Ovary (tissue), 7 donors: ENCODE measurements at regions not wholly inside any gene's neighbourhood (a gene's known extent, or its start where the extent isn't known, plus 50 kb on each side); places are given as distances from the start of the nearest gene placed in this dataset.

Source experiments
- DNase-seq, 5 donors: peaks; one replicate each; pipeline ENCODE4 v3.0.0-alpha.2; 2019 to 2020
- H3K27ac ChIP-seq, 2 donors: fragments of 200-600 bp; one replicate each; pipeline versions ENCODE4 v1.5.1 to v1.8.0; 2019 to 2022
- H3K27me3 ChIP-seq: fragments of 200-600 bp; one replicate; pipeline ENCODE4 v1.8.0; 2022
- H3K36me3 ChIP-seq: fragments of 200-600 bp; sonication (generic); one replicate; pipeline ENCODE4 v1.5.1; 2019
- H3K4me1 ChIP-seq: one replicate; pipeline ENCODE4 v1.8.1; 2013; ENCODE audit warnings: mild to moderate bottlenecking, moderate library complexity; ENCODE audit not compliant: insufficient read depth
- H3K4me3 ChIP-seq: fragments of 200-600 bp; sonication (generic); one replicate; pipeline ENCODE4 v1.5.1; 2017
- H3K9me3 ChIP-seq, 2 donors: fragments of 200-600 bp in 1 of 2; sonication (generic) in 1 of 2; one replicate each; pipeline versions ENCODE4 v1.5.1 to v1.8.1; 2013 to 2019; ENCODE audit warnings: mild to moderate bottlenecking in 1 of 2, moderate library complexity in 1 of 2
- EP300 ChIP-seq: sonication (generic); formaldehyde crosslinking; IDR thresholded peaks from one replicate; pipeline ENCODE4 v1.6.1; 2017; ENCODE audit warnings: antibody characterized with exemption
- POLR2A ChIP-seq: fragments of 450-650 bp; IDR thresholded peaks from one replicate; pipeline ENCODE4 v1.6.1; 2017; ENCODE audit warnings: antibody characterized with exemption, mild to moderate bottlenecking, moderate library complexity
- WGBS, 3 donors: extraction: QIAGEN DNeasy Blood & Tissue Kit in 1 of 3; methylation state at CpG; one replicate each; pipeline versions ENCODE4 v1.1.5 to v1.1.7; 2013 to 2017; 5-methylcytosine and 5-hydroxymethylcytosine counted together
- intact Hi-C, 4 donors: fragments of 100-400 bp; cut with DNase I; formaldehyde crosslinking; loops; one replicate each; pipeline versions ENCODE4 v1.11.0 to v1.15.1; 2022 to 2023
- TF ChIP-seq, protein P1 (sequence below), 3 donors: fragments of 450-650 bp in 2 of 3; fragments of 200-600 bp in 1 of 3; IDR thresholded peaks; one replicate each; pipeline versions ENCODE4 v1.5.1 to v1.8.0; 2016 to 2022; ENCODE audit warnings: antibody characterized with exemption in 3 of 3, mild to moderate bottlenecking in 1 of 3
- donor health status: DM: no; HTN: no; CAD: no; lungs with moderate emphysema.
- donor health status: DM: no; HTN: no; CAD: no.
- donor health status: Bipolar disorder and iron deficiency.
- donor health status: DM: no; HTN: no; CAD: no.
- donor health status: DM: yes; HTN: yes; CAD: no.

DNA sequence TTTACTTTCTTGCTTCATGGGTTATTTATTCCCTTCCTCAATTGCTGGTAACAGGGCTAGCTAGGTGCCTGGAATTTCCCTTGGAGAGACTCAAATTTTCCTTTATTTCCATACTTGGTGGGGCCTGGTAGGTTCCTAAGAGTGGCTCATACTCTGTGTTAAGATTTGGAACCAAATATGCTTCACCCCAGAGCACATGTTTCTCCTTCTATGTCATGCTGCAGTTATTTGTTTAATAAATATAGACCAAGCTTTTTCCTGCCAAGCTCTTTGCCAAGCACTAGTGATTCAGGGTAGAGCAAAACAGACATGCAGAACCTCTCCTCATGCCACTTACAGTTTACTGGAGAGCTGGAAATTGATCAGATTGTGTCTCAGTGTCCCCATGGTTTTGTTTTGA lies 290.3 kb upstream of the SGCD start:
- no peak for DNase-seq
- Histone ChIP-seq H3K4me3 (no peak overlapping the region), H3K36me3 (no peaks in the 10 kb centered on the region), H3K9me3 (no peaks in the 10 kb centered on the region), H3K4me1 (no peaks in the 10 kb centered on the region), H3K27me3 (no peaks in the 10 kb centered on the region), H3K27ac (no peak overlapping the region)
- intact Hi-C loops: no loop called here
- TF ChIP-seq EP300 (no peak), POLR2A (no peak)
- TF ChIP-seq, protein P1, sequence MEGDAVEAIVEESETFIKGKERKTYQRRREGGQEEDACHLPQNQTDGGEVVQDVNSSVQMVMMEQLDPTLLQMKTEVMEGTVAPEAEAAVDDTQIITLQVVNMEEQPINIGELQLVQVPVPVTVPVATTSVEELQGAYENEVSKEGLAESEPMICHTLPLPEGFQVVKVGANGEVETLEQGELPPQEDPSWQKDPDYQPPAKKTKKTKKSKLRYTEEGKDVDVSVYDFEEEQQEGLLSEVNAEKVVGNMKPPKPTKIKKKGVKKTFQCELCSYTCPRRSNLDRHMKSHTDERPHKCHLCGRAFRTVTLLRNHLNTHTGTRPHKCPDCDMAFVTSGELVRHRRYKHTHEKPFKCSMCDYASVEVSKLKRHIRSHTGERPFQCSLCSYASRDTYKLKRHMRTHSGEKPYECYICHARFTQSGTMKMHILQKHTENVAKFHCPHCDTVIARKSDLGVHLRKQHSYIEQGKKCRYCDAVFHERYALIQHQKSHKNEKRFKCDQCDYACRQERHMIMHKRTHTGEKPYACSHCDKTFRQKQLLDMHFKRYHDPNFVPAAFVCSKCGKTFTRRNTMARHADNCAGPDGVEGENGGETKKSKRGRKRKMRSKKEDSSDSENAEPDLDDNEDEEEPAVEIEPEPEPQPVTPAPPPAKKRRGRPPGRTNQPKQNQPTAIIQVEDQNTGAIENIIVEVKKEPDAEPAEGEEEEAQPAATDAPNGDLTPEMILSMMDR (IDR thresholded peaks at IDR 0.05): no peak

DNA sequence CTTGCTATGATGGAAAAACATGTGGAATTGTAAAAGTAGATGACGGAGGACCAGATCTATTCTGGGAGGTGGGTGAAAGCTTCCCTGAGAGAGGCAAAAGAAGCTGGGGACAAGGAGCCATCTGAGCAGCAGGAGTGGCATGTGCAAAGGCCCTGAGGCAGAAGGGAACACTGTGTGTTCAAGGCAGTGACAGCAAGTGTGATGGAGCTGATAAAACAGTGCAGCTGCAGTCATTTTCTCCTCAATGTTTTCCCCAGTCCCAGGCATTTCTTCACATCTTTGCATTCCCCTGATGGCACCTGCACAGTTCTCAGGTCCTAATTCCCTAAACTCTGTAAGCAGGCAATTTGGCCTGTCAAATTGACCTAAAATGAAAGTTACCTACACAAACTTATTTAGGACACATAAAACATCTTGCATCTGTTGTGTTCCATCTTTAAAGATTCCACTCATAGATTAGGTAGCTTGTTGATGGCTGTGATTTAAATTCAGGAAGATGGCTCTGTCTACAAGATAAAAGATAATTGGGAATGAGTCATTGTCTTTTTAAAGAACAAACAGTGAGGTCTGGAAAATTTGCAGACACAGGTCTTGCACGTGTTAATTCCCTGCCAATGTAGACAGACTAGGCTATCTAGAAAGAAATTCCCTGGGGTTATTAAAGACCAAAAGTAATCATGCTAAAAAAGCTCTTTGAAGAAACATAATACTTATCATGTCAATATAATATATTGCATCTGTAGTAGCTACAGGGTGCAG lies 289.6 kb upstream of the SGCD start:
- H3K9me3 ChIP-seq: no peaks in the 10 kb centered on the region
- H3K27me3 ChIP-seq: no peaks in the 10 kb centered on the region
- no peaks in the 10 kb centered on the region for H3K4me1 ChIP-seq
- 58 to 71% (median 60%) methylated on average over 2 of the region's 2 CpGs for WGBS, 3 donors
- intact Hi-C loops: no loop called here
- TF ChIP-seq POLR2A (no peak), EP300 (no peak)
- TF ChIP-seq, protein P1 (IDR thresholded peaks at IDR 0.05): no peak
- no peak for DNase-seq
- no peaks in the 10 kb centered on the region for H3K36me3 ChIP-seq
- no peak overlapping the region for H3K27ac ChIP-seq
- no peak overlapping the region for H3K4me3 ChIP-seq

DNA sequence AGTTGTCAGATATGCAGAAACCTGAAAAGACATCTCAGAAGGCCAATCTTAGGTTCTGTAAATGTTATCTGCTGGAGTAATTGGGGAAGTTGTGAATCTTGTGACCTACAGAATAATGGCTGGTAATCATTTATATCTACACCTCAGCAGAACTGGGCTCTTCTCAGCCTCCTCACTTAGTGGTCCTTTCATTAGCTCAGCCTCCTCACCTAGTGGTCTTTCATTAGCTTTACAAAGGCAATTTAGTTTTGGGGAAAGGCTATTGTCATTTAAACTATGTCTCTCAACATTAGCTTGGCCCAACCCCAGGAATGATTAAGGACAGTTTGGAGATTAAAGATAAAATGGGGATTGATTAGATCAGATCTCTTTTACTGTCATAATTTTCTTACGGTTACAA lies 284.2 kb upstream of the SGCD start:
- intact Hi-C loops: no loop called here
- no peak overlapping the region for H3K27ac ChIP-seq
- H3K27me3 ChIP-seq: no peaks in the 10 kb centered on the region
- H3K4me3 ChIP-seq: no peak overlapping the region
- H3K9me3 ChIP-seq: no peaks in the 10 kb centered on the region
- no peak for TF ChIP-seq EP300
- TF ChIP-seq POLR2A: no peak
- TF ChIP-seq, protein P1 (IDR thresholded peaks at IDR 0.05): no peak
- 82 to 95% (median 84%) methylated on average over 1 of the region's 1 CpG for WGBS, 3 donors
- H3K36me3 ChIP-seq: no peaks in the 10 kb centered on the region
- no peak for DNase-seq
- no peaks in the 10 kb centered on the region for H3K4me1 ChIP-seq

DNA sequence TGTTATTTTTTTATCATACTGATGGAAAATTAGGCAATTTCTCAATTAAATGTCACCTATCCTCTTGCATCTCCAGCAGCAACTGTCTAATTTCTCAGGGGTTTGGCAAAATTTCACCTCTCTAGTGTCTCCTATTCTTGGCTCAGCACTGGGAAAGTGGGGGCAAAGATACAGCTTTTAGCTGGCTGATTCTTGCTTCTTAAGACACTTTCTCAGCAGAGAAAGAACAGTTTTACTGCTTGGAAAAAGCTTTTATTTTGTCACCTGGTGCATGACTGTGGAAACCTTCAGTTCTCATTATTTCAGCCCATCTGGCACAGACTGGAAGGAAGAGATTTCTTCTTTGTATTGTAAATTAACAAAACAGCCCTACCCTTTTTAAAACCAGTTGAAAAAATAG lies 283.6 kb upstream of the SGCD start:
- TF ChIP-seq POLR2A: no peak
- TF ChIP-seq, protein P1 (IDR thresholded peaks at IDR 0.05): no peak
- TF ChIP-seq EP300: no peak
- H3K4me1 ChIP-seq: no peaks in the 10 kb centered on the region
- H3K27me3 ChIP-seq: no peaks in the 10 kb centered on the region
- no peak for DNase-seq
- no peak overlapping the region for H3K4me3 ChIP-seq
- H3K36me3 ChIP-seq: no peaks in the 10 kb centered on the region
- no peaks in the 10 kb centered on the region for H3K9me3 ChIP-seq
- H3K27ac ChIP-seq: no peak overlapping the region
- intact Hi-C loops: no loop called here
